Inflammatory macrophage (primary cell): ENCODE measurements at regions not wholly inside any gene's neighbourhood (a gene's known extent, or its start where the extent isn't known, plus 50 kb on each side); places are given as distances from the start of the nearest gene placed in this dataset.
"Not testable (repeated sequence)": the region's sequence is repeated elsewhere in the genome, so short reads cannot be mapped to it uniquely, and the experiment has no call there.

ENCODE experiments used
- DNase-seq, 2 donors: peaks; one replicate each; pipeline ENCODE4 v3.0.0-alpha.2; 2020 to 2022

DNA sequence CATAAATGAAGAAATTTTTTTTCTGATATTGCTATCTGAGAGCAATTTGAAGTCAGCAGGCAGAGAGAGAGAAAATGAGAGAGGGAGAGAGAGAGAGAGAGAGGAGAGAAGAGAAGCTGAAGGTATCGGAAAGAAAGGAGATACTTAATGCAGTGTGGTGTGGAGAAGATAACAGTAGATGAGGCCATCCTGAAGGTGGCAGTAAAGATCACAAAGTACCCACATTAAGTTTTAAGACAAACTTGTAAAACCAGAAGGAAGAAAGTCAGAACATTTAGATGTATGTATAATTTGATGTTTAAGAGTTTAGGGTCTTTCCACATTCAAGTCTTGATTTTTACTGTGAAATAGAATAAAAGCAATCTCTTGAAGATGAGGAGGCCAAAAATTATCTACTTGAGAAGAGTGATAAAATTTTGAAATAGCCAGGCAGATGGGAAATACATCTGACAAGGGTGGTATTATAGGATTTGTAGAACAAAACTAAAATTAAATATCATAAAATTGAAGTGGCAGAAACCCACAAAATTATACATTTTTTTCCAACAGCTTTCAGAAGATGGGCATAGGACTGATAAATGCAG, 1753.4 kb downstream of the MRPL39 start:
- peak; percentile 30 to 37 for DNase-seq

DNA sequence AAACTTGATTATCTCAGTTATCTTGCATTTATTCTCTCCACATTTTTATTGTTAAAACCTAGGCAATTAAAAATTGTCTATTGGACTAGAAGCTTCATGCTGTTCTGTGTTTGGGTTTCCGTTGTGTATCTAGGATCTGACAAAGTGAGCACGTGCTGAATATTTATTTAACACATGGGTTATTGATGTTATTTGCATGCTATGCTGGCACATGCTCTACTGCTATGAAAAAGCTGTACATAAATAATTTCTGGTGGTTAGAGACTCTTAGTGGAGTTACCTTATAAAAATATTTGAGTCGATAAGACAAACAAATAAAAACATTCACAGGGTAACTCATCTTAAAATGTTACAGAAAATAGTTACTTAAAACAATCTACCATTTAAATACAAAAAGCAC, 1769.7 kb downstream of the MRPL39 start:
- no peak for DNase-seq

DNA sequence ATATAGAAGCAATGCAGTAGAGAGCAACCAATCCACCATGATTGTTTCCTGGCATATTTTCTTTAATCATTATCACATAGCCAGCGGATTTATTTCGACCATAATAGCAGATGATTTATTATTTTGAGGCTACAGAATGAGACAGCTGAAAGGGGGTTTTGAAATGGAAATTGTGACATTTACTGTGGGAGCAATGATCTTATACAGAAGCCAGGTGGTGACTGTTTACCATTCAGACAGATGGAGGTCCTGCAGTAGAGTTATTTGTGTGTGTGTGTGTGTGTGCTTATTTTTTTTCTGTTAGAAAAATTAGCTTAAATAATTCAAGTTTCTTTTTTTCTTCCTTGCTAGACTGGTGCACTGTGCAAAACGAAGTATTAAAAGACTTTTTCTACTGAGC, 1784.5 kb downstream of the MRPL39 start:
- no peak for DNase-seq

DNA sequence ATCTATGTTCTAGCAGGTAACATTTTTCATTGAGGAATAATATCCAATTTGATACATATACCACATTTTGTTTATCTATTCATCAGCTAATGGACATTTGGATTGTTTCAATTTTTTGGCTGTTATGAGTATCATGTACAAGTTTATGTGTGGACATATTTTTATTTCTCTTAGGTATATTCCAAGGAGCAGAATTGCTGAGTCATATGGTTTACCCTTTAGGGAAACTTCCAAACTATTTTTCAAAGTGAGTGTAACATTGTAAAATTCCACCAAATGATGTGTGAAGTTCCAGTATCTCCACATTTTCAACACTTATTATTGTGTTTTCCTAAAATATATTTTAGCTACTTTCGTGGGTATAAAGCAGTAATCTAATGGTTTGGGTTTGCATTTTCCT, 1789.9 kb downstream of the MRPL39 start:
- no peak for DNase-seq

DNA sequence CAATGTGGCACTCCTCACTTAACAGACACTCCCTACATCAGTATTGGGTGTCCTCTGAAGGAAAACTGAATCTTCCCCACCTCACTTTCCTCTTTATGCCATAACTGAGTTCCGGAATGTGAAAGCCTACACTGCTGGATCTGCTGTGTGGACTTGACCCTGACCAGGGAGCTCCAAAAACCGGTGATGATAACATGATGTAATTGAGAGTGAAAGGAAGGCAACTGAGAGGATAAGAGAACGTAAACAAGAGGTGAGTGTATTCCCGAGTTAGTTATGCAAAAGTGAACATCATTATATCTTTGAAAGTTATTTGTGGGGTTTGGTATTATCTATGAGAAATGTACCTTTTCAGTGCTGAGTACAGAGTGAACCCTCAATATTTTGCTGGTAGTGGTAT, 1794.8 kb downstream of the MRPL39 start:
- no peak for DNase-seq

GRCh38 chr21:23811805-23812204, 1795.5 kb downstream of the MRPL39 start:
- peak; percentile 48 to 53 for DNase-seq

DNA sequence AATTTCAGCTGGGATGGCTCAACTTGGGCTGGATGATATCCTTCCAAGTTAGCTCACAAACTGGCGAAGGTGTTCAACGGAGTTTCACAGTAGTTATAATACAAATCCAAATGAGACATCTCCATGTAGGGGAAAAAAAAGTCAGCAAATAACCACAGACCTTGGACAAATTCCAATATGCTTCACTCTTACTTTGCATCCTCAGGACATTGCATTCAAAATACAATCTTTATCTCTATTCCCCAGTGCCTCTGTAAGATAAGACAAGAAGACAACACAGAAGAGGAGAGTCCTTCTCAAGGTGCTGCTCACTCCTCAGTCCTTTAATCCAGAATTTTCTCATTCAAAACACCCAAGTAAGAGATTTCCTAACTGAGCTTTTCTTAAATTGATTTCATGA, 1797.7 kb downstream of the MRPL39 start:
- DNase-seq, result no peak

DNA sequence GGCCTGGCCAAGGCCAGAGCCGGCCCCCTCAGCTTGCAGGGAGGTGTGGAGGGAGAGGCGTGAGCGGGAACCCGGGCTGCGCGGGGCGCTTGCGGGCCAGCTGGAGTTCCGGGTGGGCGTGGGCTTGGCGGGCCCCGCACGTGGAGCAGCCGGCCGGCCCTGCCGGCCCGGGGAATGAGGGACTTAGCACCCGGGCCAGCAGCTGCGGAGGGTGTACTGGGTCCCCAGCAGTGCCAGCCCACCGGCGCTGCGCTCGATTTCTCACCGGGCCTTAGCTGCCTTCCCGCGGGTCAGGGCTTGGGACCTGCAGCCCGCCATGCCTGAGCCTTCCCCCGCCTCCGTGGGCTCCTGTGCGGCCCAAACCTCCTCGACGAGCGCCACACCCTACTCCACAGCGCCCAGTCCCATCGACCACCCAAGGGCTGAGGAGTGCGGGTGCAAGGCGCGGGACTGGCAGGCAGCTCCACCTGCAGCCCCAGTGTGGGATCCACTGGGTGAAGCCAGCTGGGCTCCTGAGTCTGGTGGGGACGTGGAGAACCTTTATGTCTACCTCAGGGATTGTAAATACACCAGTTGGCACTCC, 1800.2 kb downstream of the MRPL39 start:
- not testable (repeated sequence) for DNase-seq

- no peak for DNase-seq
Observed at GRCh38 chr21:23804866-23805265, 1802.4 kb downstream of the MRPL39 start.

GRCh38 chr21:23801292-23801691, 1806.0 kb downstream of the MRPL39 start:
- DNase-seq, result no peak

- no peak for DNase-seq
Observed at GRCh38 chr21:23799376-23799775, 1807.9 kb downstream of the MRPL39 start.

DNA sequence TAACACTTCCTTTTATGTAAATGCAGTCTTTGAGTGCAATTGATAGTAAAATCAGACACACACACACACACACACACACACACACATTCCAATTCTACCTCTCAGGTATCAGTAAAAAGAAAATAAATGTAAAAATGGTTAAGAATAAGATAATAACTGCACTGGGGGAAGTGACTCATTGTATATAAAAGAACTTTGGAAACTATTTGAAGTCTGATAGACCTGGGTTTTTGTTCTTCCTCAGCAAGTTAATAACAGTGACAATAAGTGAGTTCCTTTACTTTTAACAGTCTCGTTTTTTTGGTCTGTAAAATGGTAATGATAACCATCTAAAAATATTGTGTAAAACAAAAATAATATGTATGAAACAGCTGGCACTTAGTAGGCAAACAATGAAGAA, 1815.0 kb downstream of the MRPL39 start:
- DNase-seq, result no peak

DNA sequence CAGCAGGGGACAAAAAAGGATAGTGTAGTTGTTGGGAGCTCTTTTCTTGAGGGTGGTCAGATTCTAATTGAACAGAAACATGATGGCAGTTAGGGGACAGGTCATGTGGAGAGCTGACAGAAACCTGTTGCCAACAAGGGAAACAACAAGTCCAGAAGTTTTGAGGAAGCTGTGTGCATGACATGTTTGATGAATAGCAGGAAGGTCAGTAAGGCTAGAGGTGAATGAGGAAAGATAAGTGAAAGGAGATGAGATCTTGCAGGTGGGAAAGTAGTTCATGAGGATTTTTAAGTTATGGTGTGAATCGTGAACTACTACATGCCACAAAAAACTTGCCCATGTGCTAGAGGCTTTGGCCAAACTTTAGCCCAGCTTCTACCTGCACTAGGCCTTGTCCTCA, 1817.4 kb downstream of the MRPL39 start:
- DNase-seq, result no peak

DNA sequence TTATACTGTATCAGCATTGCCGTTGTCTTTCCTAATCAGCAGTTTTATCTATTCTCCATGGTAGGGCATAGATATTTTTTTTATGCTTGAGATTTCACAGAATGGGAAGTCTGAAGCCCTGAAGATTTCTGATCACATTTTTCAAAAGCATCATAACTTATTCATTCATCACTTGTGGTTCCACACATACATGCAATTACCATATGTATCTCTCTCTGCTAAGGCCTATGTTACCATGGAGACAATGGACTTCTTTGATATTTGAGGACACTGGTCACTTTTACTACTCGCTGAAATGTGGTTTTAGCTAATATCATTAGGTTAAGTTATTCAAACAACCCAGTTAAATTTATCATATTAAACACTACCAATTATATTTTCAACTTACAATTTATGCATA, 1827.0 kb downstream of the MRPL39 start:
- no peak for DNase-seq

- DNase-seq, result no peak
Observed at GRCh38 chr21:23743821-23744220, 1863.5 kb downstream of the MRPL39 start.

- DNase-seq, result no peak
Observed at GRCh38 chr21:23740463-23740862, 1866.8 kb downstream of the MRPL39 start.

DNA sequence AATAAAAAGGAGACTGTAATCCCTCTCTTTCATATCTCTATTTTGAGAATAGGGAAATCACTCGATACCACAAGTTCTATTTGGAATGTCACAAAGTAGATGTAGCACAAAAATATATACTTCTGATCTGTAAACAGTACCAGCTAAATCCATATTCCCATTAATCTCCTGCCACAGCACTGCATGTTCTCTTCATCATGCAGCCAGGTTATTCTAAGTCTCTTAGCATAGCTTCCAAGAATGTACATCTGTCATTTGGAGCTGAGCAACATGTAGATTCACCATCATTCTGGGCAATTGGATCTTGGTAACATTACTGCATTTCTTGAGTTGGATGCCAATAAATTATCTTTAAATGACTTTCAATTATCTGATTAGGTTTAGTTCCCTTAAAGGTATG, 1874.5 kb downstream of the MRPL39 start:
- DNase-seq, result no peak

DNA sequence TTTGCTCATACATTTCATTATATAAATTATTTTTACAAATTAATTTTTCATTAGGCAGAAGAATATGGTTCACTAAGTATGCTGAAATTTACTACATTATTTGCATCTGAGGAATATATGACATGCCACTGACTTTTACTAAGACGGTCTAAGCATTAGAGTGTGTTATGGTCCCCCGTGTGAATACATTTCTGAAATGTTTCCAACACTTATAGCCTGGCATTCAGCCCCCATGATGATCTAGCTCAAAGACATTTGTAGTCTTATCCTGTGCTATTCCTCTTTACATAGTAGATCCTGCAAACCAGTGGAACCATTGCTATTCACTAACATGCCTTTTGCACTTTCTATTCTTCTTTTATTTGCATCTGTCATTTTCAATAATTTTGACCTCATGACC, 1878.0 kb downstream of the MRPL39 start:
- no peak for DNase-seq

DNA sequence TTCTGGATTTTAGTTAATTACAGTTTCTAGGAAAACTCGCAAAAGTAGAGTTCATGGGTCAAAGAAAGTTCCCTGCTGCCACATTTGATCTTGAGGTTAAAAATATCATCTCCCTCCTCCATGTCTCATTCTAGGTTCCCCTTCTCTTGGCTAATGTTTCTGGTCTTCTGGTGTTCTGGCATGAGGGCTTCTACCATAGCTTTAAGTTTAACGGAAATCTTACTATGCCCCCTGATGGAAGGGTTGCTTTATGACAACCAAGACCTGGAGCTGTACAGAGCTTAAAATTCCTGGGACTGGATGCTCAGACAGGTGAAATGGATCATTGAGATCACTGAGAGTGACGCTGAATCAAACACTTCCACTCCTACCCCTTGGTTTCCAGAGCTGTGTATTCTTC, 1881.7 kb downstream of the MRPL39 start:
- no peak for DNase-seq

DNA sequence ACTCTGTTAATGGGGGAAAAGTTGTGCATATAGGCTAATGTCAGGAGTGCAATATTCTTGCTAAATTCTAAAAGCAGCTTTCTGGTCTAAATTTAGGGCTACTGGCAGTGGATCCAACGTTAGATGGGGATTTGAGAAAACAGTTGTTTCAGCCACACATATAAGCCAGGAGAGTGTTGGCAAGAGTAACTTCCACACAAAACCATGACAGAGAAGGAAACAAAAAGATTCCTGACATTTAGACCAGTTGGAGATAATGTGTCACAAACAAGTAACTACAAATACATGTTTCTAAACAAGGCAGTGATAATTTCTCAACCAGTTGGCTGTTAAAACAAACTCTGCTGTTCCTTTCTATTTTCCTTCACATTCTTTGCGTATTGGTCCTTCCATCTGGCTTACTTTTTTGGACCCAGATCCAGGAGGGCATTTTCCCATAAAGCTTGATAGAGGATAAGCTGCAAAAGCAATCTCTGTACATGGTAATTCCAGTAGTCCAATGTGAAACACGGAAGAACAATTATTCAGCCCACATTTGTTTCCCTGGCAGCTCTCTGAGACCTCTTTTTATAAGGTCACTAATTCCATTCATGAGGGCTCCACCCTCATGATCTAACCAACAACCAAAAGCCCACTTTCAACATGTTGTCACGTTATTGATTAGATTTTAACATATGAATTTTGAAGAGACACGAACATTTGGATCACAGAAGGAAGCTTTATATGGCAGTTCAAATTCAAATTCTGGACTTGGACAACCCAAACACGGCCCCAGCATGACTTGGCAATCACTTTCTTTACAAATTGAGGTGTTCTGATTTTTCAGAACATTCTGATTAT, 1888.6 kb downstream of the MRPL39 start:
- no peak for DNase-seq

DNA sequence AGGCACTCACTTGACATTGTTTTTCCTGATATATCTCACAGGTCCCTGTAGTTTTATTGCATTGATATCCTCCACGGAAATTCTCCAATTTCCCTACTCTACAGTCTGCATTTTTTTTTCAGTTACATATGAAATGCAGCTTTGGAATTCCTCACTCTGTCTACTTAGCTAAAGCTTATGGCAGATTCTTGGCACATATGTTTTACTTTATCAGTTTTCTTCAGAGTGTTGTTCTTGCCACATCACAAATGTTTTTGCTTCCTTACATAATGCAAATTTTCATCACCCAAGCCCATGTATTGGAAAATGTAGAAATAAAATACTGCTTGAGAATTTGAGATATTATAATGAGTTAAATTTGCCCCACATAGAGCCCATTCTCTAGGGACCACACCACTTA, 1895.1 kb downstream of the MRPL39 start:
- DNase-seq, result no peak

DNA sequence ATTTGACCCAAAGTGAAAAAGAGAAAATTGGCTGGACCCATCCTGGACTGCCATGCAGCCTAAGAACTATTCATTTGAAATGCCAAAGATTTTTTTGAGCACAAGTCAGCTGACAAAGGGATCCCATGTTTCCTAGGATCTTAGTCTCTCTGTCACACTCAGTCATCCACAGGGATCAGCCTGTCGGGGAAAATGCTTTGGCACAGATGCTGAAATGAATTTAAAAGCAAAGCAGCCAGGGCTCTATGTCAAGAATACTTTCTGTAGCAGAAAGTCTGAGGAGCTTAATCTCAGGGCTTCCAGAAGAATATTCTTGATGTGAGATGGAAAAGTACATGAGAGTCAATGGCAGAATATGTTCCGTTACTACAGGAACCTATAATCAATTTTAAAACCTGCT, 1900.8 kb downstream of the MRPL39 start:
- no peak for DNase-seq

- DNase-seq, result no peak
Observed at GRCh38 chr21:23699402-23699801, 1907.9 kb downstream of the MRPL39 start.

GRCh38 chr21:23698619-23699018, 1908.7 kb downstream of the MRPL39 start:
- DNase-seq, result no peak
